Loucy (cell line): ENCODE measurements at regions not wholly inside any gene's neighbourhood (a gene's known extent, or its start where the extent isn't known, plus 50 kb on each side); places are given as distances from the start of the nearest gene placed in this dataset.

Source experiments
- H2AFZ ChIP-seq: fragments of 200-600 bp; sonication (generic); 2 replicates; pipeline ENCODE4 v1.6.0; 2016; ENCODE audit warnings: antibody characterized with exemption, mild to moderate bottlenecking, low read length, moderate library complexity
- H3F3A ChIP-seq: fragments of 200-600 bp; 2 replicates; pipeline ENCODE4 v1.6.0; 2016; ENCODE audit warnings: antibody characterized with exemption, low read depth, mild to moderate bottlenecking
- H3K27me3 ChIP-seq: fragments of 200-600 bp; sonication (generic); 2 replicates; pipeline ENCODE4 v1.6.1; 2014; ENCODE audit warnings: low read length, mild to moderate bottlenecking; ENCODE audit not compliant: insufficient read depth, poor library complexity, severe bottlenecking
- H3K36me3 ChIP-seq: fragments of 200-600 bp; sonication (generic); 2 replicates; pipeline ENCODE4 v1.6.1; 2016; ENCODE audit warnings: low read length; ENCODE audit not compliant: insufficient read depth
- H3K4me1 ChIP-seq: fragments of 200-600 bp; sonication (generic); 2 replicates; pipeline ENCODE4 v1.5.1; 2014; ENCODE audit warnings: low read length, mild to moderate bottlenecking; ENCODE audit not compliant: insufficient read depth, poor library complexity, severe bottlenecking
- H3K4me2 ChIP-seq: fragments of 200-600 bp; sonication (generic); 2 replicates; pipeline ENCODE4 v1.6.0; 2014; ENCODE audit warnings: antibody characterized with exemption, low read length, low read depth, mild to moderate bottlenecking; ENCODE audit not compliant: poor library complexity, severe bottlenecking
- H3K4me3 ChIP-seq: fragments of 200-600 bp; sonication (generic); 2 replicates; pipeline ENCODE4 v1.5.1; 2014; ENCODE audit warnings: low read length, mild to moderate bottlenecking, mixed read lengths; ENCODE audit not compliant: poor library complexity, severe bottlenecking
- H3K79me2 ChIP-seq: fragments of 200-600 bp; sonication (generic); 2 replicates; pipeline ENCODE4 v1.6.1; 2014; ENCODE audit warnings: low read length; ENCODE audit not compliant: insufficient read depth
- H3K9ac ChIP-seq: fragments of 200-600 bp; sonication (generic); 2 replicates; pipeline ENCODE4 v1.6.0; 2014; ENCODE audit warnings: mild to moderate bottlenecking, low read depth, low read length, moderate library complexity; ENCODE audit not compliant: poor library complexity, severe bottlenecking
- H3K9me2 ChIP-seq: fragments of 200-600 bp; sonication (generic); replicated peaks from 2 replicates; pipeline ENCODE4 v1.6.1; 2016; ENCODE audit warnings: low read depth, low read length, mixed read lengths
- H3K9me3 ChIP-seq: fragments of 200-600 bp; sonication (generic); 2 replicates; pipeline ENCODE4 v1.6.1; 2014; ENCODE audit warnings: mild to moderate bottlenecking, antibody characterized with exemption, low read length, low read depth; ENCODE audit not compliant: insufficient read depth
- H4K20me1 ChIP-seq: fragments of 200-600 bp; sonication (generic); 2 replicates; pipeline ENCODE4 v1.6.0; 2014; ENCODE audit warnings: antibody characterized with exemption, low read length, mild to moderate bottlenecking; ENCODE audit not compliant: insufficient read depth, poor library complexity, severe bottlenecking
- CTCF ChIP-seq: fragments of 200-600 bp; sonication (generic); conservative IDR thresholded peaks from 2 replicates; pipeline ENCODE4 v1.5.1; 2014; ENCODE audit warnings: mild to moderate bottlenecking, antibody characterized with exemption, low read length
- EZH2phosphoT487 ChIP-seq: fragments of 200-600 bp; IDR thresholded peaks from 2 replicates; pipeline ENCODE4 v1.6.1; 2018; ENCODE audit warnings: antibody characterized with exemption, mild to moderate bottlenecking, moderate library complexity, borderline replicate concordance

GRCh38 chr6:8492536-8493133, 57.3 kb upstream of the SLC35B3 start:
- no peak overlapping the region for H3K4me2 ChIP-seq
- H3F3A ChIP-seq = no peaks in the 10 kb centered on the region
- H3K9me2 ChIP-seq = no peaks in the 10 kb centered on the region
- H3K79me2 ChIP-seq = no peaks in the 10 kb centered on the region
- no peaks in the 10 kb centered on the region for H3K36me3 ChIP-seq
- no peaks in the 10 kb centered on the region for H3K27me3 ChIP-seq
- H2AFZ ChIP-seq = no peak overlapping the region
- no peaks in the 10 kb centered on the region for H3K9me3 ChIP-seq
- no peaks in the 10 kb centered on the region for H3K4me1 ChIP-seq
- no peaks in the 10 kb centered on the region for H4K20me1 ChIP-seq
- TF ChIP-seq CTCF (no peak), EZH2phosphoT487 (no peak)
- no peak overlapping the region for H3K4me3 ChIP-seq
- no peak overlapping the region for H3K9ac ChIP-seq
